Left kidney (tissue), 1 donor: ENCODE measurements at regions not wholly inside any gene's neighbourhood (a gene's known extent, or its start where the extent isn't known, plus 50 kb on each side); places are given as distances from the start of the nearest gene placed in this dataset.

Experiments used
- DNase-seq: peaks from one replicate; pipeline ENCODE4 v3.0.0-alpha.2; 2013

DNA sequence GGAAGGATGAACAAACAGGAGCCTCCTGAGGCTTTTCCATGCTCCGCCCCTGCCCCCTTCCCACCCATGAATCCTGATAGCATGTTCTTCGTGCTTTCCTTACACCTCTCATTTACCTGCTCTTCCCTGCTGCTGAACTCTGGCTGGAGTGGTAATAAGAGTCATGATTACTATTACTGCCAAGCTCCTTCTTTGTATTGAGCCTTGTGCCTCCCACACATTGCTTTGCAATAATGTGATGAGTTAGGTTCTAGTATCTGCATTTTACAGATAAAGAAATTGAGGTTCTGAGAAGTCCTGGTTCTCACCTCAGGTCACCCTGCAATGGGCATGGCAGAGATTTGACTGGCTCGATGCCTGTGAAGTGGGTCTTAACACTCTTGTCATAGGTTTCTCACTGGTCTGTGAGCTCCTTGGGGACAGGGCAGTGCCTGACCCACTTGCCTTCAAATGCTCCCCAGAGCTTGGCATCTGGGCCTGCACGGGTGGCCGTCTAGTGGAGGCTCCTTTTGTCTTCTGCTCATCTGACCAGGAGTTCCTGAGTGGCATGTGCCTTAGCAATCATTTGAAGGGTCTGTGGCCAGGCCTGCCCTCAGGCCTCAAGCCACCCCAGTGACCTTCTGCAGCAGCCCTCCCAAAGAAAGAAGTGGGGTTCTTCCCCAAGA, 309.2 kb upstream of the ZMIZ1 start:
- DNase-seq: no peak

DNA sequence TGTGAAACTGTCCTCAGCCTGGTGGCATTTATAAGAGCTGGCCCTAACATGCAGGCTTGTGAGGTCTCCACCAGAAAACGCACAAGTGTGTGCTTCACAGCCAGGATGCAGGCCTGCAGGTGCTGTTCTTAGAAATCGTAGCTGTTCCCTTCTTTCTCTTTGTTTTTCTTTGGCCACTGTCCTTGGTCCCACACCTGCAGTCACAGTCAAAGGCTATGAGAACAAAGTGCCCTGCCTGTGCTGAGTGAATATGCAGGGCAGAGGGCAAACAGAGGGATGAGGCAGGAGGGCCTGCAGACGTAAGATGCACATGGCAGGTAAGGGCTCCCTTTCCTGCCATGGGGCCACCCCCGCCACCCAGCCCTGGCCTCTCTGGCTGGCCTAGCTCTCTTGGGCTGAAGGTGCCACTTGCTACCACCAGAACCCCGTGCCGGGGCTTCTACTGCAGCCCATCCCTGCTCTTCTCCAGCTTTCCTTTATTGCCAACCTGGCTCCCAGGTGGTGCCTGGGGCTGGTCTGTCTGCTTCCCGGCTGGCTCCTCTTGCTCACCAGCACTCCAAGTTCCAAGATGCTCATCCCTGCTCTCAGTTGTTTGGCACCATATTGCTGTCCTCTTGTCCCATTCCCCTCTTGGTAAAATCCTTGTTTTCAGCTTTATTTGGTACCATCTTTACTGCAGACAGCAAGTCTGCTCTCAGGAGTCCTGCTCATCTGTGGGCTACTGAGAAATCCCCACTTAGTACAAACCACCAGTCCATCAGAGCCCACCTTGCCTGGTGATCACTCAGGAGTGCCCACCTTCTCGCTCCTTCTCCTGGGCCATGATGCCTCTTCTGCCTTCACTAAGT, 308.1 kb upstream of the ZMIZ1 start:
- DNase-seq: no peak

DNA sequence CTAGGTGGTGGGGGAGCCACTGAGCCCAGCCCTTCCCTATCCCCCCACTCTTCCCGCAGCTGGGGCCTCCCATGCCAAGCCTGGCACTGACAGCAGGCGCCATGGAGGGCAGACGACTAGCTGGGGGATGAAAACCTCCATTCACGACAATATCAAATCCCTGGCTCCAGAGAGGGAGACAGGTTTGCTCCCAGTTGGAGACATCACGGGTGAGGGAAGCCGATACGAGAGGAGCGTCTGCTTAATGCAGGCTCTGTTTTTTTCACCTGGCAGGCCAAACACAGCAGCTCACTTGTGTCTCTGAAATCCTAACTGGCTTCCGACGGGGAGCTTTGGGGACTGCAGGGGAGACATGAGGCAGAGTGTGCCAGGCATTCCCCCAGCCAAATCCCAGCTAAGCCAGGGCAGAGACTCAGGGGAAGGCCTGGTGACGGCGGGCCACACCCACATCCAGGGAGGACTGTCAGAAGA, 307.4 kb upstream of the ZMIZ1 start:
- DNase-seq: no peak

DNA sequence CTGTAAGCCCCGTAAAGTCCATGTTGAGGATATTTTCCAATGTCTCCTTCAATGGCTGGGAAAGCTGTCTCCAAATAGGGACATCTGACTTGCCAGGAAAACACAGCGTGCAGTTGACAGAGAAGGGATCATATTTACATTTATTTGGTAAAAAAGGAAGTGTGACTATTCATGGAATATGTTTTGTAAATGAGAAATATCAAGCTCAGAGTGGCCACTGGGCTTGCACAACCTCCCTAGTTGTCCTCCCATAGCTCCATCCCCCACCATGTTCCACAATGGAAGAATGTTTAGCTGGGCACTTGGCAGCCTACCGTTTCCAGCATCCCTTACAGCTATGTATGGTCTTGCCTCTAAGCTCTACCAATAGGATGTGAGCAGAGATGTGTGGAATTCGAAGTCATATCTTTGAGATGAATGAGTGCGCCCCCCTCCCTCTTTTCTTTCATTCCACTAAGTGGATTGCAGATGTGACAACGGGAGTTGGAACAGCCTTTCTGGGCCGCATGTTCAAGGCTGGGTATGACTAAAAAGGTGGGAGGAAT, 306.6 kb upstream of the ZMIZ1 start:
- DNase-seq: no peak

DNA sequence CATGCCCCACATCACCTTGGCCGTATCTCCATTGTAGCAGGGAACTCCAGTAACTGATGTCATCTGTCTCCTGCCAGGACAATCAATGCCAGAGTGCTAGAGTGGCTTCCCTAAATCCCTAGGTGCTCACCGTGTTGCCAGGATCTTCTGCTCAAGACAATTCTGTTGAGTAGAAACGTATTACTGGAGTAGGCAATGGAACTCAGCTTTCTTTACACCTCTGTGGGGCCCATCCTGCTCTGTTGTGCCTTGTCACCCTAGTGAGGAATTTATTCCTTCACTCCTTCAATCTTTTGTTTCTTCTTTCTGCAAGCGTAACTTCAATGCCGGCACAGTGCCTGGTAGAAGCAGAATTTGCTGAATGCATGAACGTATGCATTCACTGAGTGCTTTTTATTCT, 305.5 kb upstream of the ZMIZ1 start:
- DNase-seq: no peak

DNA sequence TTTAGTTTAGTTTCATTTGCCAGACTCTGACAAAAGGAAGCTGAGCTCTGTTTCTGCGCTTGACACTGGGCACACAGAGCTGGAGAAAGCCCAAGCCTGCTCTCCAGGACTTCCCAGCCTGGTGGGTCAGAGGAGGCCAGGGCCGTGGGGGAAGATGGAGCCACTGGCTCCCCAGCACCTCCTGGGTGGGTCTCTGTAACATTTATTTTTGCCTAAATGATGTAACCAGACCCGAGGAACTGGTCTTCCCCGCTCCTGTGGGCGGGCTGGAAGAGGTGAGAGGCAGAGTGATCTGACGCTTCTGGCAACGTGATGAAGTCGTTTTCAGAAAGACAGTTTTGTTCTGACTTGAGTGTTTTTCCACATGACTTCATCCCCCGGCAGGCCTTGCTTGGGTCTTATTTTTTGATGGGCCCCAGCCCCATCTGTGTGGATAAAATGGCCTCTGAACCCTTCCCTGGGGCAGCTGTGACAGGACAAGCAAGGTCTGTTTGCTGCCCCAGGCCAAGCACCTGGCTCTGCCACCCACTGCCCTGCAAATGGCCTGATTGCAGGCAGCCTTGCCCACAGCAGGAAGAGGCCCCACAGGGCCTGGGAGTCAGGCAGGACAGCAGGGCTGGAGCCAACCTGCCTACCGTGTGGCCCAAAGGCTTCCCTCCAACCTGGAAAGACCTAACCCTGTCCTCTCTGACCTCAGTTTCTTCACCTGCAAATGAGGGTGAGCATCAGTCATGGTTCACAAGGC, 304.9 kb upstream of the ZMIZ1 start:
- no peak for DNase-seq

DNA sequence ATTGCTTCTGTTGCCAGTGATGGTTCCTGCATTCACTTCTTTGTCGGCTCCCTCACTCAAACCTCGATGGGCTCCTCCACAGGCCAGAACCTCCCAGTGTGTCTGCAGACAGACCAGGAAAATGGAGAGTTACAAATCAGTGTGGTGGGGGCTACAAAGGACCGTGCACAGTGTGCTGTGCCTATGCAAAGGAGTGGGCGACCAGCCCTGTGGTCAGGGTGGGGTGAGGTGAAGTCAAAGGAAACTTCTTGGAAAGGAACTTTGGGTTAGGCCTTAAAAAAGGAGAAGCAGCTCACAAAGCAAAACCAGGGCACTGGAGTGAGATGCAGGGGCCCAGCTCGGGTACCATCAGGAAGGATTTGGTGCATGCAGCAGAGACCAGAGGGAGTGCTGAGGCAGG, 304.3 kb upstream of the ZMIZ1 start:
- no peak for DNase-seq

DNA sequence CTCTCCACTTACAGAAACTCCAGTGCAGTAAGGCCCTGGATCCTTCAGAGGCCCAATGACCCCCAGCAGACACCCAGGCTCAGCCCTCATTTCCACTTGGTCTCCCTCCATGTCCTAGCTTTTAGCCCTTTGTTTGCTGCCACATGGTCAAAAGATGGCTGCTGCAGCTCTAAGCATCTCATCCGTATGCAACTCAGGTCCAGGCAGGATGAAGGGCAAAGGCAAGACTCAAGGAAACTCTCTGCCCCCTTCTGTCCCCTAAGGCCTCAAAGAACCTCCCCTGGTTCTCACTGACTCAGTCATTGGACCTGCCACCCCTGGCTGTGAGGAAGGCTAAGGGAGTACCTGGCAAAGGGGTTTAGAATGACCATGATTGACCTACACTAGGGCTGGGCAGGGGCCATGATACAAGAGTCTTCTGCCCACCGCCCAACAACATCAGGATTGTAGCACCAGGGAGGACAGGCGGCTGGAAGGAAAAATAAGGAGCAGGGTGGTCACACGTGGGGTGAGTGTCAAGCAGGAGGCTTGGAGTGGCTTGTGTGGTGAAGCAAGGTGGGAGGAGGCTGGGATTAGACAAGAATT, 303.8 kb upstream of the ZMIZ1 start:
- DNase-seq: no peak

DNA sequence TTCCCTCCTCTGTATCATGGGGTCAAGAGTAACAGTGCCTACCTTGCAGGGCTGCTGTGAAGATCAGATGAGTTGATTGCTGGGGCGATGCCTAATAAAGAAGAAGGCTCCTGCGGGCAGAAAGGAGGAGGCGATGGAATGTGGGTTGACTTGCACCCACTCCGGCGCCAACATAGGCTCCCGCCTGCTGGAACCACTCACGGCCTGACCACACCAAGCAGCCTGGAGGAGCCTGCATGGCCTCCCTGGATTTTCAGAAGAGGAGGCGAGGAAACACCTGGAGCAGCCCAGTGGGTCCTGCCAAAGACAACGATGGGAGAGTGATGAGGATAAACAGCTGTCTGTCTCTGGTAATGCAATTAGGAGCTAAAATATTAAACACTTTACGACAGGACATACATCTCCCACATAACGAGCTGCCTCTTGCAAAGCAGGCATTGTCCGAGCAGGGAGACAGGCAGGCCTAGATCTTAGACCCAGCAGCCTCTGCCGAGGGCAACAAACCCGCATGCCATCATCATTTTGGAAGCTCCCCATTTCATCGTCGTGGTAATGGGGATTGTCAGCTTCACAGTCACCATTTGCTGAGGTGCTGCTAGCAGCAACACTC, 302.9 kb upstream of the ZMIZ1 start:
- DNase-seq: no peak

DNA sequence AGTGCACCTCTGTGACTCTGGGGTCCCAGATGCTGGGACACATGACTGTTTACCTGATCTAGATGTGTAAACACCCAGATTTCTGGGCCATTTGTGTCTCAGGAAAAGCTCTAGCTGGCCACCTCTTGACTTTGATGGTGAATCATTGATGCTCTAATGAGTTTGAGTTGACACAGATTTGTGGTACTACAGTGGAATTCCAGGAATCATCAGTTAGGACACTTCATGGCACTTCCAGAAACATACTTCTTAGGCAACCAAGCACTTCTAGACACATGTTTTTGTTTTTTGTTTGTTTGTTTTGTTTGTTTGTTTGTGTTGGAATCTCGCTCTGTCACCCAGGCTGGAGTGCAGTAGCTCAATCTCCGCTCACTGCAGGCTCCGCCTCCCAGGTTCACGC, 302.2 kb upstream of the ZMIZ1 start:
- no peak for DNase-seq

DNA sequence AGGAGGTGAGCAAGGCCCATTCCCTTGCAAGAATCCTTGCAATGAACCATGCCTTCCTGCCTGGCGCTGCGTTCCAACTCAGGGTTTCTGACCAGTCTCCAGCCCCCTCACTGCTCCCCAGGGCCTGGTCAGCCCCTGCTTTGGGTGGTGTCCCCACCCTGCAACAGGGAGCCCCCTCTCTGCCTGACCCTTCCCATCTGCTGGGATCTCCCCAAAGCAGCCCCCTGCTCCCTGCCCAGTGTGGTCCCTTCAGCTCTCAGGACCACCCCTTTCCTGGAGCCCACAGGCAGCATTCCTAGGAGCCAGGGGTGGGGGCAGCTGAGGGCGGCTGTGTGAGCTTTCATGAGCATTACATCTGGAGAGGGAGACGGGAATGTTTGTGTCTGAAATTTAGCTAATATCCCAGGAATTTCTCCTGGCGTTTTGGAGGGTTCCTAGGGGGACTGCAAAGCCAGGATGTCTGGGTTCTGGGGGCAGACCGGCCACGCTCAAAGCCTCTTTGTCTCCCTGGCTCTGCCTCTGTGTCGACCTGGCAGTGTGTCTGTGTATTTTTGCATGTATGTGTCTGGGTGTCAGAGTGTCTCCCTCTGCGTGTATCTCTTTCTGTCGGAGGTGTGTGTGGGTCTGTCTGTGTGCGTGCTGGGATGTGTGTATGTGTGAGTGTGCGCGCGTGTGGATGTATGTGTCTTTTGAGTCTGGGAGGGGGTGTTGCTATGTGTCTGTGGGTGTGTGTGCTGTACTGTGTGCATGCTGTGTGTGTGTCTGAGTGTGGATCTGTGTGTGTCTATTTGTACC, 300.5 kb upstream of the ZMIZ1 start:
- DNase-seq: no peak

DNA sequence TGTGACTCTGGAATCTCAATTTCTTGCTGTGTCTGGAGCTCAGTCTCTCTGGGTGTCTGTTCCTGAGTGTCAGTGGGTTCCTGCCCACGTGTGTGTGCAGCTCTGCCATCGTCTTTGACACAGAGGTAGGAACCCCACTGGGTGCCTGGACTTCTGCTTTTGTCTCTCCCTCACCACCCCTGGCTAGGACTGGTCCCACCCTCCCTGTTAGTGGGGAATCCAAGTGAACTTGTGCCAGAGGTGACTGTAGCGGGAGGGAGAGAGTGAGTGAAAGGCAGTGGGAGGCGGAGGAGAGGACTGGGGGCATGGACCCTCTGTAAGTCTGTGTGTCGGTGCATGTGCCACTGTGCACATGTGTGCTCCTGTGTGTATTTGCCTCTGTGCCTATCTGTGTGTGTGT, 299.9 kb upstream of the ZMIZ1 start:
- DNase-seq: no peak

DNA sequence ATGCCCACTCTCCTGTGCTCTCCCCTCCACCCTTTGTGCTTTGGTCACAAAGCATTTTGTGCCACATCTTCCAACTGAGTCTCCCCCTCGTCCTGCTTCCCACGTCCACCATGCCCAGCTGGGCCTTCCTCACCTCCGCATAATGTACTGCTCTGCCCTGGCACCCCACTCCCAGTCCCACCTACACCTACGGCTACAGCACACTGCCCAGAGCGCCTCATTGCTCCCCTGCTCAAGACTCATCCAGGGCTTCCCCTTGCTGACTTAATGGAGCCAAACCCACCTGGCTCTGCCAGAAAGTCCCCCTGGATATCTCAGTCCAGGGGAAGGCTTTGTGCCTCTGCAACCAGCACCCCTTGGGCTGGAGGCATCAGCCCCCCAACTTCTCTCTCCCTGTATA, 299.2 kb upstream of the ZMIZ1 start:
- DNase-seq: no peak

DNA sequence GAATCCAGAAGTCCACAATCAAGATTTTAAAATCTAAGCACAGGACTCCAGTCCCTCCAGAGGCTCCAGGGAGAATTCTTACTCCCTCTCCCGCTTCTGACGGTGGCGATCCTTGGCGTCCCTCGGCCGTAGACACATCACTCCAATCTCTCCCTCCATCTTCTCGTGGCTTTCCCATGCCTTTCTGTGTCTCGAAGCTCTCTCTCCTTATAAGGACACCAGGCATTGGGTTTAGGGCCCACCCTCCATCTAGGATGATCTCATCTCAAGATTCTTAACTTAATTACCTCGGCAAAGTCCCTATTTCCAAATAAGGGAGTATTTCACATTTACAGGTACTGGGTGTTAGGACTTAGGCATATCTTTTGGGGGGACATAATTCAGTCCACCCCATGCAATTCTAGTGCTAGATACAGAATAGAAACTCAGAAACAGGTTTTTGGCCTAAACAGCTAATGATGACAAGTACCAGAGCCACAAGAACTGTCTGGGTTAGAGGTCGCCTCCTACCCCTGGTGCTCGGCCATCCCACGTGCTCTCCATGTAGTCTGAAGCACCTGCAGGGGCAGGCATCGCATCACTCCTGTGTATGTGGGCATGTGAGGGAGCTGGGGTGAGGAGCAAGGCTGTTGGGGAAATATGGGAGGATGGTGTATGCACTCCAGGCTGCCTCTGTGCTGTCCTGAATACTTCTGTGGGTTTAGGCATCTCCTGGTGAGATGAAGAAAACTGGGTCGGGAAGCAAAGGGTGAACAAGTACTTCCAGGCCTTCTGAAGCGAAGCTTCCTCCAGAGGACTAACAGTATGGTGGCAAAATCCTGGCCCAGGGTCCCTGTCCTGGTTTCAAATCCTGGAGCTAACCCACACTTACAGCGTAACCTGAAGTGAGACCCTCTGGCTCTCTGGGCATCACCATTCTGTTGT, 298.3 kb upstream of the ZMIZ1 start:
- DNase-seq: no peak

DNA sequence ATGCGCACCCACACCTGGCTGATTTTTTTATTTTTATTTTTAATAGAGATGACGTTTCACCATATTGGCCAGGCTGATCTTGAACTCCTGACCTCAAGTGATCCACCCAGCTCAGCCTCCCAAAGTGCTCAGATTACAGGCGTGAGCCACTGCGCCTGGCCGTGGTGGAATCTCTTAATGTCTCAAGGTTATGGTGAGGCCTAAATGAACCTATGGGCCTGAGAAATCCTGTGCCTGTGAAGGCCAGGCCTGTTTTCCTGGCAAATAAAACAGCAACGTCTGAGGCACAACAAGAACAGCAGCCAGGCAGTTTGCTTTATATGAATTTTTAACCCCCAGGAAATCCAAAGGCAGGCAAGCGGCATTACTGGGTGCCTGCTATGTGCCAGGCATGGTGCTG, 297.5 kb upstream of the ZMIZ1 start:
- no peak for DNase-seq

DNA sequence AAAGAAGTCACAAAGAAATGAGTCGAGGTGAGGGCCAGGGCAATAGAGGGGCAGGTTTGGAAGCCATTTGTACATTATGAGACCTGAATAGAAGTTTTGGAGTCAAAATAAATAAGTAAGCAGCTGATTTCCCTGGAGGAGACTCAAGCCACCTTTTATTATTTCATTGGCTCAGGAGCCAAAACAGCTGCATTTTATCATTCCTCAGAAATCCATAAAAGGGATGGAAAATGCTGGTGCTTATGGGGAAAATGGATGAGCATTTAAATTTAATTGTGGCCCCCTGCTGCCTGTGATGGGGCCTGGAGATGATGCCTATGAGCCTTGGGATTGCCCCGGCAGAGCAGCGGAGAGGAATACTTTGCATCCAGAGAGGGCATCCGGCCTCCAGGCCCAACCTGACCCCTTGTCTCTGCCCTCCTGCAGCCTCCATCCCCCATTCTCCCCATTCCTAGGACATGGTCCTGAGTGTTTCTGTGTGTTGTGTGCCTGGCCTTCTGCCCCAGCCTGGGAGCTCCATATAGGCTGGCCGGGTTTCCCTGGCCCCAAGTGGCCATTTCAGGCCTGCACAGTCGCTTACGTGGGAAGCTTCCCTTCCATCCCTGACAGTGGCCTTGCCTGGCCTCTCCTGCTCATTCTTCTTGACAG, 296.8 kb upstream of the ZMIZ1 start:
- DNase-seq: no peak

DNA sequence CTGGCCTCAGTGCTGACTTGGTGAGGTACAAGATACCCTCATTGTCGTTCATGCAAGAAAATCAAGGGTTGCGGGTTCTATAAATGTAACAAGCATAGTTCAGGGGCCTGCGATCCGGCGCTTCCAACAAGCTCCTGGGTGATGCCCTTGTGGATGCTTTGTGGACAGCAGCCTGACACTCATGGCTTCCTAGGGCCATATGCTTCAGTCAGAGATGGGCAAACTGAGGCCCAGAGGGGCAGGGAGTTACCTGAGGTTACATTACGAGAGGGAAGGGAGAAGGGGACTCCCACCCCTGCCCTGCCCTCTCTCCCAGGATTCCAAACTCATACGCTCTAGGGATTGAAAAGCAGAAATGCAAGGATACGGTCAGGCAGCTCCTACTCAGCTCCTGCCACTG, 296.3 kb upstream of the ZMIZ1 start:
- DNase-seq: no peak

DNA sequence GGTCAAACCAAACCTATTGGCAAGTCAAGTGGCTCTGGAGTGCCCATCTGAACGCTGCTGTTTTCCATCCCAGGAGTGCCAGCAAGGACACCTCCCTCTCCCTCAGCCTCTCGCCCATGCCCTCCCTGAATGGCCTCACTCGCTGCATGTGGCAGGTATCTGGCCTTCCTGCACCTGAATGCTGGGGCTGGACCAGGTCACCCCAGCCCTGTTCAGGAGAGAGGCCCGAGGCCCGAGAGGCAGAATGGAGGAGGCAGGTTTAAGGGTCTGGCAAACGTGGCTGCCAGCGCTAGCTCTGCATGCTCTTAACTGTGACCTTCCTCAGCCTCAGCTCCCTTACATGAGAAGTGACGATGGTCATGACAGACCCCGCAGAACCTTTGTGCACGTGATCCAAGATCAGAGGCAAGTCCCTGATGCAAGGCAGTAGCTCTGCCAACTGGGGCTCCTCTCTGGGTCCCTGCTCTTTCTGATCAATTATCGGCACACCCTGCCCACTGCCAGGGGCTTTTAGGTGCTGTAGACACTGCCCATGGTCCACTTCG, 295.7 kb upstream of the ZMIZ1 start:
- no peak for DNase-seq

DNA sequence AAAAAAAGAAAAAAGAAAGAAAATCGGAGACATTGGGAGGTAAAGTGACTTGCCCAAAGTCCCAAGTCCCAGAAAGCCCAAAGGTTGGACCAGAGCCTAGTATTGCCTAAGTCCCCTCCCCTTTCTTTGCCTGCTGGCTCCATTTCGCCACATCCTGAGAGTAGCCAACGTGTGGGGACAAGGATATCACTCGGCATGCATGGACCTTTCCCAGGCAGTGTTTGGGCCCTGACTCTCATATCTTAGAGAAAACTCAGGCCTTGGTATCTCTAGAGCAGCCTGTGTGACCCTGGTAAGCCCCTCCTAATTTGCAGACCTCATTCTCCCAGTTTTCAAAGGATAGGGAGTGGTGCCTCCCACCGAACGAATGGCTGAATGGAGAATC, 294.2 kb upstream of the ZMIZ1 start:
- DNase-seq: no peak
